Smooth muscle cell (in vitro differentiated cells): ENCODE measurements at regions not wholly inside any gene's neighbourhood (a gene's known extent, or its start where the extent isn't known, plus 50 kb on each side); places are given as distances from the start of the nearest gene placed in this dataset.

ENCODE experiments used
- DNase-seq: peaks from one replicate; lab custom pipeline; 2025; ENCODE audit not compliant: unreplicated experiment; lab: John Stamatoyannopoulos, UW
- H2AFZ ChIP-seq: fragments of 200-600 bp; sonication (generic); 2 replicates; pipeline ENCODE4 v1.6.0; 2016; ENCODE audit warnings: antibody characterized with exemption, low read depth, mild to moderate bottlenecking
- H3F3A ChIP-seq: fragments of 200-600 bp; sonication (generic); 2 replicates; pipeline ENCODE4 v1.6.0; 2017; ENCODE audit warnings: antibody characterized with exemption, low read depth
- H3K27ac ChIP-seq: fragments of 200-600 bp; sonication (generic); 2 replicates; pipeline ENCODE4 v1.5.1; 2016; ENCODE audit warnings: low read depth, mild to moderate bottlenecking
- H3K27me3 ChIP-seq: fragments of 200-600 bp; sonication (generic); 2 replicates; pipeline ENCODE4 v1.6.1; 2016; ENCODE audit warnings: low read depth, mild to moderate bottlenecking
- H3K36me3 ChIP-seq: fragments of 200-600 bp; sonication (generic); 2 replicates; pipeline ENCODE4 v1.5.1; 2016; ENCODE audit warnings: low read depth
- H3K4me1 ChIP-seq: fragments of 200-600 bp; sonication (generic); 2 replicates; pipeline ENCODE4 v1.5.1; 2016; ENCODE audit warnings: low read depth
- H3K4me2 ChIP-seq: fragments of 200-600 bp; sonication (generic); 2 replicates; pipeline ENCODE4 v1.6.0; 2016; ENCODE audit warnings: mild to moderate bottlenecking
- H3K4me3 ChIP-seq: fragments of 200-600 bp; sonication (generic); 2 replicates; pipeline ENCODE4 v1.5.1; 2016; ENCODE audit warnings: mild to moderate bottlenecking
- H3K79me2 ChIP-seq: fragments of 200-600 bp; sonication (generic); 2 replicates; pipeline ENCODE4 v1.6.0; 2016; ENCODE audit warnings: low read depth, mild to moderate bottlenecking
- H3K9ac ChIP-seq: fragments of 200-600 bp; sonication (generic); 2 replicates; pipeline ENCODE4 v1.6.0; 2016; ENCODE audit warnings: low read depth
- H3K9me3 ChIP-seq: fragments of 200-600 bp; sonication (generic); replicated peaks from 2 replicates; pipeline ENCODE4 v1.5.1; 2016; ENCODE audit warnings: low read depth
- H4K20me1 ChIP-seq: fragments of 200-600 bp; sonication (generic); 2 replicates; pipeline ENCODE4 v1.6.0; 2016; ENCODE audit warnings: low read depth
- WGBS: methylation state at CpG from one replicate; pipeline ENCODE4 v1.1.7; 2016; ENCODE audit warnings: low lambda C conversion rate; 5-methylcytosine and 5-hydroxymethylcytosine counted together
- TF ChIP-seq, protein P1 (sequence below): fragments of 200-600 bp; sonication (generic); IDR thresholded peaks from 2 replicates; pipeline ENCODE4 v1.5.1; 2017; ENCODE audit warnings: borderline replicate concordance, mild to moderate bottlenecking, antibody characterized with exemption; ENCODE audit not compliant: insufficient read depth, poor library complexity, severe bottlenecking

DNA sequence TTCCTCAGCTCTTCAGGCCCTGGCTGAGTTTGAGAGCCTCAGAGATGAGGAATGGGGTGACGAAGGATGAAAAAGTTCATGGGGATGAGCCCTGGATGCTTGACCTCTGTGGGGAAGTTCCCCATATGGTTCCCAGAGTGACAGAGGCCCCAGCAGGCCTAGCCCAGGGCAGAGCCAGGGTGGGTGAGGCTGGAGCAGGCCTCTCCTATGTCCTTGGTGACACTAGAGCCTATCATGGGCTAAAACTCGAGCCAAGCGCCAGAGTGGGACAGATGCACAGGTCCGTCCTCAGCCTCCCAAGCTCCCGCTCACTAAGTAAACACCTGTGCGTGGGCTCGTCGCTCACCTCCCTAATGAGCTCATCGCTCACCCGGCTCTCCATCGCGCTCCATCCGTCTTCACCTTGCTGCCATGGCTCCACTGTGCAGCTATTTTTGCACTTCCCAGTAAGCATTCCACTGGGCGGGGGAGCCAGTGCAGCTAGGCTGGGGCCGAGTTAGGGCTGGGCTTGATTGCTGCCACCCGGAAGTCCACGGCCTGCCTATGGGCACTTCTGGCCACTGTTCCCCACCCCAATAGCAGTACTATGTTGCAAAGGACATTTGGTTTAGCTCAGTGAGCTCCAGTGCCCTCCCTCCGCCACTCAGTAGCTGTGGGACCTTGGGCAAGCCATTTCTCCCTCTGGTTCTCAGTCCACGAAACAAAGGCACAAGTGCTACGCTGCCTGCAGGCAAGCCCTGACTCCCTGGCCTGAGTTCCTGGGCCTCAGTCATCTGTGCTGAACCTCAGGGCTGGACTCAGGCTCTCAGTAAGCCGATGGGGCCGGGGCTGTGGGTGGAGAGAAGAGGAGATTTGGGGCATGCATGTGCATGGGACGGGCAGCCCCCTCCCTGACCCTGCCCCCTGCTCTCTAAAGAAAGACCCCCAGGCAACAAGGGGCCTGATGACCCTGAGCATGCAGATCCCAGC lies 117.3 kb upstream of the PCBD1 start:
- TF ChIP-seq, protein P1, sequence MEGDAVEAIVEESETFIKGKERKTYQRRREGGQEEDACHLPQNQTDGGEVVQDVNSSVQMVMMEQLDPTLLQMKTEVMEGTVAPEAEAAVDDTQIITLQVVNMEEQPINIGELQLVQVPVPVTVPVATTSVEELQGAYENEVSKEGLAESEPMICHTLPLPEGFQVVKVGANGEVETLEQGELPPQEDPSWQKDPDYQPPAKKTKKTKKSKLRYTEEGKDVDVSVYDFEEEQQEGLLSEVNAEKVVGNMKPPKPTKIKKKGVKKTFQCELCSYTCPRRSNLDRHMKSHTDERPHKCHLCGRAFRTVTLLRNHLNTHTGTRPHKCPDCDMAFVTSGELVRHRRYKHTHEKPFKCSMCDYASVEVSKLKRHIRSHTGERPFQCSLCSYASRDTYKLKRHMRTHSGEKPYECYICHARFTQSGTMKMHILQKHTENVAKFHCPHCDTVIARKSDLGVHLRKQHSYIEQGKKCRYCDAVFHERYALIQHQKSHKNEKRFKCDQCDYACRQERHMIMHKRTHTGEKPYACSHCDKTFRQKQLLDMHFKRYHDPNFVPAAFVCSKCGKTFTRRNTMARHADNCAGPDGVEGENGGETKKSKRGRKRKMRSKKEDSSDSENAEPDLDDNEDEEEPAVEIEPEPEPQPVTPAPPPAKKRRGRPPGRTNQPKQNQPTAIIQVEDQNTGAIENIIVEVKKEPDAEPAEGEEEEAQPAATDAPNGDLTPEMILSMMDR, result no peak
- Histone ChIP-seq H3K9me3 (no peaks in the 10 kb centered on the region), H3F3A (no peaks in the 10 kb centered on the region), H3K36me3 (no peaks in the 10 kb centered on the region), H3K4me2 (no peak overlapping the region), H3K9ac (no peak overlapping the region), H3K27ac (no peak overlapping the region), H2AFZ (no peak overlapping the region), H3K4me1 (peaks cover 7% of the 10 kb centered on the region), H3K27me3 (peaks cover 16% of the 10 kb centered on the region), H3K4me3 (no peak overlapping the region), H3K79me2 (no peaks in the 10 kb centered on the region), H4K20me1 (no peaks in the 10 kb centered on the region)
- DNase-seq, result no peak
- WGBS, result 88% methylated on average over 23 of the region's 23 CpGs

DNA sequence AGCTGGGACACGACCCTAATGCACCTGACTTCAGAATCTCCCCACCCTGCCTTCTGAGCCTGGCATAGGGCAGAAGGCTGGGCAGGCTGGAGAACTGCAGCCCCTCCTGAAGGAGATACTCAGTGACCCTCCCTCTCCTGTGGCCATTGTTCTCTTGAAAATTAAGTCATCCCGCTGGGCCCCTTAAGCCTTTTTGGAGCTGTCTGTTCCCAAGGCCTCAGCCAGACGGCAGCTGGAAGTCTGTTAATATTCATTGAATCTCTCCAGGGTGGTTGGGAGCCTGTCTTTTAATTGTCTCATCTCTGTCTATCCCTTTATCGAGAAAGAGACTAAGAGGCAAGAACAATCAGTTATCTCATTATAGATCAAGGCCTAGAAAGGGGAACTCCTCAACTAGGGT lies 118.1 kb upstream of the PCBD1 start:
- no peaks in the 10 kb centered on the region for H3F3A ChIP-seq
- H3K79me2 ChIP-seq, result no peaks in the 10 kb centered on the region
- WGBS, result 68% methylated on average over 4 of the region's 4 CpGs
- H3K4me2 ChIP-seq, result no peak overlapping the region
- H3K4me3 ChIP-seq, result no peak overlapping the region
- peaks cover 16% of the 10 kb centered on the region for H3K27me3 ChIP-seq
- no peak overlapping the region for H3K9ac ChIP-seq
- no peaks in the 10 kb centered on the region for H3K9me3 ChIP-seq
- H3K27ac ChIP-seq, result no peak overlapping the region
- no peaks in the 10 kb centered on the region for H4K20me1 ChIP-seq
- no peak for DNase-seq
- H3K4me1 ChIP-seq, result peaks cover 7% of the 10 kb centered on the region
- H3K36me3 ChIP-seq, result no peaks in the 10 kb centered on the region
- TF ChIP-seq, protein P1, result no peak
- H2AFZ ChIP-seq, result no peak overlapping the region

DNA sequence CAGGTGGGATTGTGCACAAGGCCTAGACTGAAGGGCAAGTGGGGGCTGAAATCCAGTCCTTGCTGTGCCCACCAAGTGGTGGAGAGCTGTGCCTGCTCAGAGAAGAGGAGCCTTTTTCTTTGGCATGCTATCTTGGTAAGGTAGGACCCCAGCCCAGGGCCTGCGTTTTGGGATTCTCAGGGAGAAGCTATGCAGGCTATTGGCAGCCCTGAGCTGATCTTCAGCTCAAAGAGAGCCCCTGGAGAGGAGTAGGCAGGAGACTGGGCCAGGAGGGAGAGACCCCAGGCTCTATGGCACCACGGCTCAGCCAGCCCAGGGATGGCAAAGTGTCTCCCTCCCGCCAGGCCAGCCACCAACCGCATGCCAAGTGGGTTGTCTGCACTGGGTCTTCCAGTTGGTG lies 119.2 kb upstream of the PCBD1 start:
- no peaks in the 10 kb centered on the region for H3K9me3 ChIP-seq
- WGBS, result 94% methylated on average over 4 of the region's 4 CpGs

More for the DNA sequence above, 119.2 kb upstream of the PCBD1 start:
- H3K27ac ChIP-seq, result no peak overlapping the region
- DNase-seq, result no peak
- H3K9ac ChIP-seq, result no peak overlapping the region
- H3K79me2 ChIP-seq, result no peaks in the 10 kb centered on the region
- TF ChIP-seq, protein P1, result no peak
- H2AFZ ChIP-seq, result no peak overlapping the region
- peaks cover 15% of the 10 kb centered on the region for H3K27me3 ChIP-seq
- H4K20me1 ChIP-seq, result no peaks in the 10 kb centered on the region
- H3K4me2 ChIP-seq, result no peak overlapping the region
- H3K4me1 ChIP-seq, result peaks cover 7% of the 10 kb centered on the region
- H3F3A ChIP-seq, result no peaks in the 10 kb centered on the region
- no peaks in the 10 kb centered on the region for H3K36me3 ChIP-seq
- H3K4me3 ChIP-seq, result no peak overlapping the region
